ENCODE measurements at regions not wholly inside any gene's neighbourhood (a gene's known extent, or its start where the extent isn't known, plus 50 kb on each side); places are given as distances from the start of the nearest gene placed in this dataset.
A peak's percentile ranks its signal among the peaks of the same experiment; 100 is the strongest.

GRCh38 chr13:77429320-77430142 lies 102.6 kb upstream of the MYCBP2 start (continued):
- no peak for TF ChIP-seq ZNF462 (CRISPR knock-in tag; IDR thresholded peaks at IDR 0.05)
- no peak for TF ChIP-seq ETS1 (IDR thresholded peaks at IDR 0.05)
- no peak for TF ChIP-seq EZH2 (IDR thresholded peaks at IDR 0.05; ENCODE audit: low read depth, unreplicated experiment)
- TF ChIP-seq NANOG (IDR thresholded peaks at IDR 0.05; ENCODE audit: borderline replicate concordance), result no peak

GRCh38 chr13:77425705-77426104 lies 98.8 kb upstream of the MYCBP2 start:
- no peaks in the 10 kb centered on the region for H3F3A ChIP-seq (replicated peaks; ENCODE audit: low read depth)
- no peaks in the 10 kb centered on the region for H4K20me1 ChIP-seq (replicated peaks; ENCODE audit: insufficient read depth)
- no peak overlapping the region for H2AFZ ChIP-seq
- TF ChIP-seq REST (IDR thresholded peaks at IDR 0.05; ENCODE audit: unreplicated experiment) (no peak), JUNB (IDR thresholded peaks at IDR 0.05; ENCODE audit: unreplicated experiment) (no peak), CTCF (conservative IDR thresholded peaks at IDR 0.05; ENCODE audit: low read depth in 2 of 2) (peak; percentile 36 to 45; a peak in 3 of 4 replicates), CREB1 (CRISPR knock-in tag; IDR thresholded peaks at IDR 0.05; ENCODE audit: low read depth) (no peak), ZNF331 (CRISPR knock-in tag; IDR thresholded peaks at IDR 0.05; ENCODE audit: low read depth) (no peak)
- H3K9me2 ChIP-seq (ENCODE audit: insufficient read depth), result 0 out of 2 replicates have a peak, but pooled peaks cover 6% of the 10 kb centered on the region
- H3K27ac Mint-ChIP-seq, result no peak overlapping the region
- no peaks in the 10 kb centered on the region for H3K9me3 Mint-ChIP-seq
- DNase-seq (ENCODE audit: low spot score) (peak; percentile 41), ATAC-seq (peak; percentile 31; the same call in 1 of the 3 replicates)
- H3K4me3 Mint-ChIP-seq, result no peak overlapping the region
- no peak overlapping the region for H3K4me2 ChIP-seq
- no peaks in the 10 kb centered on the region for H3K79me2 ChIP-seq (replicated peaks; ENCODE audit: insufficient read depth)
- no peaks in the 10 kb centered on the region for H3K4me1 ChIP-seq (ENCODE audit: insufficient read depth)
- H3K27ac ChIP-seq (ENCODE audit: low read depth), result no peak overlapping the region
- no peak overlapping the region for H3K4me3 ChIP-seq
- H3K36me3 ChIP-seq (ENCODE audit: insufficient read depth), result no peaks in the 10 kb centered on the region
- H3K36me3 Mint-ChIP-seq (ENCODE audit: low read depth), result no peaks in the 10 kb centered on the region
- H3K4me1 Mint-ChIP-seq, result peaks cover 4% of the 10 kb centered on the region; the same call in 1 of the 3 replicates
- no peaks in the 10 kb centered on the region for H3K27me3 ChIP-seq (ENCODE audit: insufficient read depth)
- H3K27me3 Mint-ChIP-seq (ENCODE audit: insufficient read depth, low read depth, poor library complexity), result no peaks in the 10 kb centered on the region
